Cardiac fibroblast (primary cell): ENCODE measurements at regions not wholly inside any gene's neighbourhood (a gene's known extent, or its start where the extent isn't known, plus 50 kb on each side); places are given as distances from the start of the nearest gene placed in this dataset.
A peak's percentile ranks its signal among the peaks of the same experiment; 100 is the strongest.

Experiments
- DNase-seq, 2 donors: peaks; one replicate each; pipeline versions ENCODE4 v3.0.0 to v3.0.0-alpha.2; 2010; ENCODE audit warnings: low read depth in 2 of 2
- H3K4me3 ChIP-seq, 2 donors: replicated peaks in 1 of 2; 1 replicate in 1 of 2; 2 replicates in 1 of 2; pipeline ENCODE4 v1.5.1; 2011; ENCODE audit warnings: low read depth in 2 of 2, low read length in 2 of 2, mild to moderate bottlenecking in 2 of 2, moderate library complexity in 1 of 2
- CTCF ChIP-seq: IDR thresholded peaks from one replicate; pipeline ENCODE4 v1.5.1; 2011; ENCODE audit warnings: low read depth, mild to moderate bottlenecking, low read length, inconsistent platforms

GRCh38 chr1:23639460-23640095 is 52.0 kb upstream of the RPL11 start:
- no peak overlapping the region for H3K4me3 ChIP-seq
- no peak for TF ChIP-seq CTCF
- DNase-seq: no peak

DNA sequence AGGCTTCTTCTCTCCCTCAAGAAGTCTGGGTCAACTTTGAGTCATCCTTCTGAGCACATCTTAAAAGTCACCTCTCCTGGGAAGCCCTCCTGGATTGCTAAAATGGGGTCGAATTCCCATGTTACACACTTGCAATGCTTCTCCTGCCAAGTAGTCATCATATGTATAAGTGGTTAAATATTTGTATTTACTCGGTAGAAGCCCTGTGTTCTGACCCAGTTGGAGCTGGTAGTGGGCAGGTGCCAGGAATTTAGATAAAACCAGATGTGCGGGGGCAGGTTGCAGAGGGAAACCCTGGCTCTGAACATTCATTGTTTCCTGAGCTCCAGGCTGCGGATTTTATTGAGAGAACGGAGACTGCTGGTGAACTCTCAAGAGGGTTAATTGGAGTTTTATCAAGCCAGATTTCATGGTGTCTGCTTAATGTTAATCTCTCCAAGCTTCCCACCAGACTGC is 52.8 kb upstream of the RPL11 start:
- peak; percentile 42 to 63 for DNase-seq

GRCh38 chr1:23638188-23638619 is 53.4 kb upstream of the RPL11 start:
- TF ChIP-seq CTCF: no peak
- DNase-seq: no peak
- H3K4me3 ChIP-seq: no peak overlapping the region

More for the DNA sequence above, 52.8 kb upstream of the RPL11 start:
- TF ChIP-seq CTCF: no peak
- H3K4me3 ChIP-seq: no peak overlapping the region

GRCh38 chr1:23636009-23636408 is 55.6 kb upstream of the RPL11 start:
- no peak for TF ChIP-seq CTCF
- H3K4me3 ChIP-seq: no peak overlapping the region
- DNase-seq: no peak

- peak; percentile 86 for TF ChIP-seq CTCF
- peak overlapping the region; percentile 42 to 55 for H3K4me3 ChIP-seq
These were observed 56.6 kb upstream of the RPL11 start for GRCh38 chr1:23634840-23635651.

GRCh38 chr1:23634518-23634839 is 57.1 kb upstream of the RPL11 start:
- no peak for TF ChIP-seq CTCF
- DNase-seq: no peak
- no peak overlapping the region for H3K4me3 ChIP-seq

More at GRCh38 chr1:23634840-23635651, 56.6 kb upstream of the RPL11 start:
- DNase-seq: peak; percentile 84 to 87
